Transverse colon (tissue), 4 donors: ENCODE measurements at regions not wholly inside any gene's neighbourhood (a gene's known extent, or its start where the extent isn't known, plus 50 kb on each side); places are given as distances from the start of the nearest gene placed in this dataset.

Experiments used
- DNase-seq: peaks from one replicate; pipeline ENCODE4 v3.0.0-alpha.2; 2019
- H3K27ac ChIP-seq, 4 donors: fragments of 200-600 bp; sonication (generic); 2 replicates each; pipeline ENCODE4 v1.5.1; 2016 to 2018; ENCODE audit warnings: inconsistent platforms in 4 of 4
- H3K27me3 ChIP-seq: fragments of 200-600 bp; sonication (generic); 2 replicates; pipeline ENCODE4 v1.5.1; 2017; ENCODE audit warnings: inconsistent platforms
- H3K36me3 ChIP-seq, 4 donors: fragments of 200-600 bp; sonication (generic); 2 replicates each; pipeline ENCODE4 v1.5.1; 2017 to 2019; ENCODE audit warnings: inconsistent platforms in 4 of 4
- H3K4me1 ChIP-seq, 4 donors: fragments of 200-600 bp; sonication (generic); 2 replicates each; pipeline ENCODE4 v1.5.1; 2017 to 2020; ENCODE audit warnings: inconsistent platforms in 4 of 4
- H3K4me3 ChIP-seq, 4 donors: fragments of 200-600 bp; sonication (generic); 1 replicate in 1 of 4; 2 replicates in 3 of 4; pipeline versions ENCODE4 v1.5.1 to v1.6.1; 2017 to 2019; ENCODE audit warnings: inconsistent platforms in 4 of 4
- H3K9me3 ChIP-seq, 2 donors: fragments of 200-600 bp; sonication (generic); 2 replicates each; pipeline ENCODE4 v1.5.1; 2017 to 2019; ENCODE audit warnings: inconsistent platforms in 2 of 2
- CTCF ChIP-seq, 5 experiments: fragments of 200-600 bp in 3 of 5; fragments of 450-650 bp in 2 of 5; sonication (generic) in 3 of 5; IDR thresholded peaks; 1 replicate in 2 of 5; 2 replicates in 3 of 5; pipeline ENCODE4 v1.5.1; 2016 to 2017; ENCODE audit warnings: antibody characterized with exemption in 5 of 5, inconsistent platforms in 3 of 5, mild to moderate bottlenecking in 2 of 5, moderate library complexity in 1 of 5
- EP300 ChIP-seq: sonication (generic); formaldehyde crosslinking; IDR thresholded peaks from one replicate; pipeline ENCODE4 v1.6.1; 2017; ENCODE audit warnings: antibody characterized with exemption, low read depth
- POLR2A ChIP-seq: fragments of 450-650 bp; IDR thresholded peaks from one replicate; pipeline ENCODE4 v1.6.1; 2016; ENCODE audit warnings: antibody characterized with exemption, mild to moderate bottlenecking, moderate library complexity
- POLR2AphosphoS5 ChIP-seq, 3 donors: sonication (generic); formaldehyde crosslinking; IDR thresholded peaks; one replicate each; pipeline ENCODE4 v1.6.1; 2016; ENCODE audit warnings: antibody characterized with exemption in 3 of 3
- WGBS, 2 donors: methylation state at CpG; one replicate each; pipeline ENCODE4 v1.1.5; 2018; ENCODE audit warnings: low coverage in 1 of 2; 5-methylcytosine and 5-hydroxymethylcytosine counted together
- in situ Hi-C, 4 donors: fragments of 200-750 bp; cut with MboI; loops; one replicate each; pipeline versions ENCODE4 v1.15.0 to v1.15.1; 2017; ENCODE audit warnings: low sequenced_read_pairs in 3 of 4, low pct_ligation_motif_present in 1 of 4, low pct_unique_long_range_greater_than_20kb in 1 of 4
- intact Hi-C: fragments of 100-400 bp; cut with DNase I; formaldehyde crosslinking; loops from one replicate; pipeline ENCODE4 v1.15.1; 2023; ENCODE audit warnings: low total_unique reads

GRCh38 chr9:14007190-14007769 lies 306.7 kb downstream of the NFIB start:
- intact Hi-C loops: no loop called here
- no peak for TF ChIP-seq POLR2A

GRCh38 chr9:14006386-14007187 lies 307.4 kb downstream of the NFIB start:
- in situ Hi-C loops: no loop called here
- Histone ChIP-seq H3K9me3 (no peaks in the 10 kb centered on the region), H3K27me3 (no peaks in the 10 kb centered on the region), H3K27ac (no peak overlapping the region), H3K4me3 (no peak overlapping the region), H3K36me3 (no peaks in the 10 kb centered on the region), H3K4me1 (no peaks in the 10 kb centered on the region)
- no peak for DNase-seq
- TF ChIP-seq CTCF (IDR thresholded peaks at IDR 0.05): no peak
- no peak for TF ChIP-seq EP300
- TF ChIP-seq POLR2AphosphoS5 (IDR thresholded peaks at IDR 0.05): no peak
- TF ChIP-seq POLR2A: no peak
- intact Hi-C loops: no loop called here
- 78 to 85% methylated on average over 8 to 10 of the region's 10 CpGs for WGBS, 2 donors

More at GRCh38 chr9:14007190-14007769, 306.7 kb downstream of the NFIB start:
- H3K4me1 ChIP-seq: no peaks in the 10 kb centered on the region
- H3K36me3 ChIP-seq: no peaks in the 10 kb centered on the region
- no peaks in the 10 kb centered on the region for H3K27me3 ChIP-seq
- H3K27ac ChIP-seq: no peak overlapping the region
- in situ Hi-C loops: no loop called here
- DNase-seq: no peak
- no peaks in the 10 kb centered on the region for H3K9me3 ChIP-seq
- H3K4me3 ChIP-seq: no peak overlapping the region
- 23 to 50% methylated on average over 8 to 19 of the region's 19 CpGs for WGBS, 2 donors

- Histone ChIP-seq H3K27ac (no peak overlapping the region), H3K4me1 (no peaks in the 10 kb centered on the region), H3K27me3 (no peaks in the 10 kb centered on the region), H3K36me3 (no peaks in the 10 kb centered on the region), H3K4me3 (no peak overlapping the region), H3K9me3 (no peaks in the 10 kb centered on the region)
- in situ Hi-C loops: no loop called here
- no peak for DNase-seq
- intact Hi-C loops: no loop called here
- TF ChIP-seq POLR2AphosphoS5 (IDR thresholded peaks at IDR 0.05): no peak
- TF ChIP-seq POLR2A: no peak
- no peak for TF ChIP-seq CTCF (IDR thresholded peaks at IDR 0.05)
- TF ChIP-seq EP300: no peak
- WGBS, 2 donors: 93% methylated on average over 1 of the region's 1 CpG; no CpG with 5 or more reads in 1 of the 2 donors
Measured at GRCh38 chr9:14004110-14004509, 309.8 kb downstream of the NFIB start.

GRCh38 chr9:13994240-13994639 lies 319.7 kb downstream of the NFIB start:
- TF ChIP-seq POLR2A (no peak), EP300 (no peak)
- no peak overlapping the region for H3K27ac ChIP-seq
- 68 to 83% methylated on average over 3 of the region's 3 CpGs for WGBS, 2 donors
- in situ Hi-C loops (no loop called here), intact Hi-C loops (no loop called here)
- H3K36me3 ChIP-seq: no peaks in the 10 kb centered on the region
- no peak overlapping the region for H3K4me3 ChIP-seq
- H3K9me3 ChIP-seq: no peaks in the 10 kb centered on the region
- H3K27me3 ChIP-seq: no peaks in the 10 kb centered on the region
- no peaks in the 10 kb centered on the region for H3K4me1 ChIP-seq
- no peak for DNase-seq

GRCh38 chr9:13993632-13994185 lies 320.2 kb downstream of the NFIB start:
- DNase-seq: no peak
- H3K4me1 ChIP-seq: no peaks in the 10 kb centered on the region
- H3K9me3 ChIP-seq: no peaks in the 10 kb centered on the region
- TF ChIP-seq POLR2A: no peak
- TF ChIP-seq EP300: no peak
- no peak for TF ChIP-seq CTCF (IDR thresholded peaks at IDR 0.05)
- no peak for TF ChIP-seq POLR2AphosphoS5 (IDR thresholded peaks at IDR 0.05)
- no peaks in the 10 kb centered on the region for H3K36me3 ChIP-seq
- in situ Hi-C loops (no loop called here), intact Hi-C loops (no loop called here)
- no peak overlapping the region for H3K27ac ChIP-seq
- WGBS, 2 donors: 74 to 76% methylated on average over 6 to 7 of the region's 7 CpGs
- no peaks in the 10 kb centered on the region for H3K27me3 ChIP-seq
- H3K4me3 ChIP-seq: no peak overlapping the region
